ENCODE measurements at regions not wholly inside any gene's neighbourhood (a gene's known extent, or its start where the extent isn't known, plus 50 kb on each side); places are given as distances from the start of the nearest gene placed in this dataset.

GRCh38 chr1:222157612-222158011, 390.3 kb downstream of the HHIPL2 start:
- TF ChIP-seq CTCF (conservative IDR thresholded peaks at IDR 0.05), result no peak
- TF ChIP-seq EZH2 (IDR thresholded peaks at IDR 0.05; ENCODE audit: low read depth), result no peak

Measured in PC-9 (cell line).